Keratinocyte (primary cell): ENCODE measurements at regions not wholly inside any gene's neighbourhood (a gene's known extent, or its start where the extent isn't known, plus 50 kb on each side); places are given as distances from the start of the nearest gene placed in this dataset.
"Not testable (repeated sequence)": the region's sequence is repeated elsewhere in the genome, so short reads cannot be mapped to it uniquely, and the experiment has no call there.

Source experiments
- DNase-seq: peaks from one replicate; pipeline ENCODE4 v3.0.0-alpha.2; 2011; ENCODE audit warnings: low read depth, missing footprints, low spot score
- FAIRE-seq: peaks from 2 replicates; lab custom pipeline; 2011; peaks lifted over from hg19 to GRCh38; lab: Jason Lieb, UNC
- H2AFZ ChIP-seq: 2 replicates; pipeline ENCODE4 v1.6.0; 2012; ENCODE audit warnings: low read length, control low read depth, inconsistent platforms; ENCODE audit not compliant: control insufficient read depth
- H3K27ac ChIP-seq: 2 replicates; pipeline ENCODE4 v1.5.1; 2011; ENCODE audit warnings: low read length; ENCODE audit not compliant: control insufficient read depth, insufficient read depth
- H3K27me3 ChIP-seq: 3 replicates; pipeline ENCODE4 v1.6.0; 2011; ENCODE audit warnings: low read length; ENCODE audit not compliant: control insufficient read depth, insufficient read depth; ENCODE audit errors: extremely low read depth
- H3K36me3 ChIP-seq, 2 experiments: 2 replicates in 1 of 2; 3 replicates in 1 of 2; pipeline ENCODE4 v1.5.1; 2011; ENCODE audit warnings: low read length in 2 of 2, mild to moderate bottlenecking in 1 of 2; ENCODE audit not compliant: control insufficient read depth in 2 of 2, insufficient read depth in 2 of 2; ENCODE audit errors: extremely low read depth in 1 of 2
- H3K4me1 ChIP-seq: 3 replicates; pipeline ENCODE4 v1.5.1; 2011; ENCODE audit warnings: low read length; ENCODE audit not compliant: control insufficient read depth, insufficient read depth; ENCODE audit errors: extremely low read depth
- H3K4me2 ChIP-seq: 3 replicates; pipeline ENCODE4 v1.6.0; 2011; ENCODE audit warnings: low read depth, low read length; ENCODE audit not compliant: control insufficient read depth, insufficient read depth; ENCODE audit errors: extremely low read depth
- H3K4me3 ChIP-seq, 3 experiments: fragments of 200-600 bp in 1 of 3; sonication (generic) in 1 of 3; 2 replicates in 2 of 3; 3 replicates in 1 of 3; pipeline ENCODE4 v1.5.1; 2011 to 2016; ENCODE audit warnings: low read length in 3 of 3, mild to moderate bottlenecking in 3 of 3, control low read depth in 2 of 3, inconsistent platforms in 1 of 3, low read depth in 1 of 3, mixed read lengths in 1 of 3, mixed run types in 1 of 3, moderate library complexity in 1 of 3; ENCODE audit not compliant: control insufficient read depth in 2 of 3, insufficient read depth in 2 of 3; ENCODE audit errors: extremely low read depth in 1 of 3
- H3K79me2 ChIP-seq: 2 replicates; pipeline ENCODE4 v1.6.0; 2012; ENCODE audit warnings: low read length; ENCODE audit not compliant: control insufficient read depth, insufficient read depth
- H3K9ac ChIP-seq: 3 replicates; pipeline ENCODE4 v1.6.0; 2011; ENCODE audit warnings: low read length; ENCODE audit not compliant: control insufficient read depth, insufficient read depth; ENCODE audit errors: extremely low read depth
- H3K9me1 ChIP-seq: 3 replicates; pipeline ENCODE4 v1.6.0; 2011; ENCODE audit warnings: low read length; ENCODE audit not compliant: control insufficient read depth, insufficient read depth; ENCODE audit errors: extremely low read depth
- H3K9me3 ChIP-seq: 2 replicates; pipeline ENCODE4 v1.5.1; 2012; ENCODE audit warnings: low read depth, low read length; ENCODE audit not compliant: control insufficient read depth
- H4K20me1 ChIP-seq: 3 replicates; pipeline ENCODE4 v1.6.0; 2011; ENCODE audit warnings: low read length; ENCODE audit not compliant: control insufficient read depth, insufficient read depth; ENCODE audit errors: extremely low read depth
- EZH2 ChIP-seq: IDR thresholded peaks from one replicate; pipeline ENCODE4 v1.6.1; 2012; ENCODE audit warnings: inconsistent platforms, mild to moderate bottlenecking, low read length, moderate library complexity
- dilution Hi-C: fragments of 300-500 bp; cut with MboI; formaldehyde crosslinking; loops from one replicate; pipeline ENCODE4 v1.7.0; 2020; ENCODE audit warnings: low sequenced_read_pairs; ENCODE audit not compliant: extremely low pct_ligation_motif_present
- TF ChIP-seq, protein P1 (sequence below), 3 experiments: IDR thresholded peaks in 1 of 3; conservative IDR thresholded peaks in 1 of 3; optimal IDR thresholded peaks in 1 of 3; 2 replicates in 2 of 3; 3 replicates in 1 of 3; pipeline versions ENCODE3 to v1.5.1; 2011; ENCODE audit warnings: low read length in 3 of 3, mild to moderate bottlenecking in 3 of 3, moderate library complexity in 2 of 3, control low read depth in 1 of 3, inconsistent platforms in 1 of 3; ENCODE audit not compliant: insufficient read depth in 2 of 3; ENCODE audit errors: extremely low read depth in 1 of 3

DNA sequence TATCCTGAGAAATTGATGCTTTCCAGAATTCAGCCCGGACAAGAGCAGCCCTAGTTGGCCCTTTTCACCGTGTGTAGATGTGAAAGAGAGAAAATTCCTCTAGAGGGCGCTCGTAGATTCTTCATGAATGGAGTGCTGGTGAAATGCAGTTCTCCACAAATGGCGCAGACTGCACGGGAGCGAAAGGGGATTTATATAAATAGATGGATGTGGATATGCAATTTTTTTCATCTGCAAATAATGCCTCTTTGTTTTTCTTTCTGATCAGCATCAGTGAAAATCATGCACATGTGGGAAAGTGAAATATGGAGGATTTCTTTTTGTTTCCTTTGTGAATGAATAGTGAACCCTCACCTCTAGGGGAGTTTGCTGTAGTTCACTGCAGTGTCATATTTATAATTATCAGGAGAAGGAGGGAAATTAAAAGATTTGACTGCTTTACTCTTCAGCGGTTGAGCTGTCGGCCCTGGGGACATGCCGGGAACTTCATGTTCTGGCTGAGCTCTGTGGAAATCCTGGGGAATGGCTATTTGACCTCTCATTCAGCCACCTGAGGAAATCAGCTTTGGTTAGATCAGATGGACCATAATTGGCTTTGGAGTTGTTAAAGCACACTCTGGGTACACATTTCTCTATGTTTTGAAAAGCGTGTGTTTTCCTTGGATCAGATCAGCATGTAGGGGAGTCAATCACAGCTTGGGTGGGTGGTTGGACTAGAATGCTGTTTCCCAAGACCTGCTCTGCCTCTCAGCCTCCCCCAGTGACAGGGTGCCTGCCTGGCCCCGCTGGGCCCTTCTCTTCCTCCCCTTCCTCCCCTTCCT lies 115.0 kb upstream of the SHISA3 start:
- no peak overlapping the region for H3K4me2 ChIP-seq
- no peak overlapping the region for H3K27ac ChIP-seq
- no peak for FAIRE-seq
- no peak for TF ChIP-seq EZH2
- TF ChIP-seq, protein P1, sequence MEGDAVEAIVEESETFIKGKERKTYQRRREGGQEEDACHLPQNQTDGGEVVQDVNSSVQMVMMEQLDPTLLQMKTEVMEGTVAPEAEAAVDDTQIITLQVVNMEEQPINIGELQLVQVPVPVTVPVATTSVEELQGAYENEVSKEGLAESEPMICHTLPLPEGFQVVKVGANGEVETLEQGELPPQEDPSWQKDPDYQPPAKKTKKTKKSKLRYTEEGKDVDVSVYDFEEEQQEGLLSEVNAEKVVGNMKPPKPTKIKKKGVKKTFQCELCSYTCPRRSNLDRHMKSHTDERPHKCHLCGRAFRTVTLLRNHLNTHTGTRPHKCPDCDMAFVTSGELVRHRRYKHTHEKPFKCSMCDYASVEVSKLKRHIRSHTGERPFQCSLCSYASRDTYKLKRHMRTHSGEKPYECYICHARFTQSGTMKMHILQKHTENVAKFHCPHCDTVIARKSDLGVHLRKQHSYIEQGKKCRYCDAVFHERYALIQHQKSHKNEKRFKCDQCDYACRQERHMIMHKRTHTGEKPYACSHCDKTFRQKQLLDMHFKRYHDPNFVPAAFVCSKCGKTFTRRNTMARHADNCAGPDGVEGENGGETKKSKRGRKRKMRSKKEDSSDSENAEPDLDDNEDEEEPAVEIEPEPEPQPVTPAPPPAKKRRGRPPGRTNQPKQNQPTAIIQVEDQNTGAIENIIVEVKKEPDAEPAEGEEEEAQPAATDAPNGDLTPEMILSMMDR (optimal IDR thresholded peaks at IDR 0.05 in 1 of 3, IDR thresholded peaks at IDR 0.05 in 1 of 3, conservative IDR thresholded peaks at IDR 0.05 in 1 of 3; ENCODE audit: extremely low read depth in 1 of 3, insufficient read depth in 2 of 3, low read length in 3 of 3): peak; percentile 48 to 57 (median 49)
- H3K9me1 ChIP-seq: no peaks in the 10 kb centered on the region
- dilution Hi-C loops: no loop called here
- no peak overlapping the region for H3K4me3 ChIP-seq
- H3K27me3 ChIP-seq: no peaks in the 10 kb centered on the region
- no peak overlapping the region for H3K9ac ChIP-seq
- no peak overlapping the region for H2AFZ ChIP-seq
- no peaks in the 10 kb centered on the region for H3K36me3 ChIP-seq
- H3K79me2 ChIP-seq: no peaks in the 10 kb centered on the region
- no peaks in the 10 kb centered on the region for H3K9me3 ChIP-seq
- no peaks in the 10 kb centered on the region for H3K4me1 ChIP-seq
- no peak for DNase-seq
- H4K20me1 ChIP-seq: no peaks in the 10 kb centered on the region

DNA sequence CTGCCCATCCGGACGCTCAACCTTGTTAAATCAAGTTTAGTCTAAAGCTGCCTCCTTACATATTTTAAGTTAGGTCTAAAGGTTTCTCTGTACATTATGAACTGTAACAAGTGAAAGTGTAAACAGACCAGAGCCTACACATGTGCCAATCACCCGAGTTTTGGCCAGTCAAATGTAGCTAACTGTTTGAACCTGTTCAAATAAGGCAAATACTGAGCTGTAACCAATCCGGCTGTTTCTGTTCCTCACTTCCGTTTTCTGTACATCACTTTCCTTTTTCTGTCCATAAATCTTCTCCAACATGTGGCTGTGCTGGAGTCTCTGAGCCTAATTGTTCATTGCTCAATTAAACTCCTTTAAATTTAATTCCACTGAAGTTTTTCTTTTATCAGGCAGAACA lies 113.3 kb upstream of the SHISA3 start:
- Histone ChIP-seq H3K9me3 (no peaks in the 10 kb centered on the region), H3K4me3 (no peak overlapping the region), H3K9me1 (no peaks in the 10 kb centered on the region), H2AFZ (no peak overlapping the region), H3K27me3 (no peaks in the 10 kb centered on the region), H3K79me2 (no peaks in the 10 kb centered on the region), H3K36me3 (no peaks in the 10 kb centered on the region), H3K4me2 (no peak overlapping the region), H4K20me1 (no peaks in the 10 kb centered on the region), H3K27ac (no peak overlapping the region), H3K4me1 (no peaks in the 10 kb centered on the region), H3K9ac (no peak overlapping the region)
- no peak for FAIRE-seq
- dilution Hi-C loops: no loop called here
- no peak for TF ChIP-seq EZH2
- TF ChIP-seq, protein P1 (optimal IDR thresholded peaks at IDR 0.05 in 1 of 3, IDR thresholded peaks at IDR 0.05 in 1 of 3, conservative IDR thresholded peaks at IDR 0.05 in 1 of 3; ENCODE audit: extremely low read depth in 1 of 3, insufficient read depth in 2 of 3, low read length in 3 of 3): no peak
- DNase-seq: no peak

DNA sequence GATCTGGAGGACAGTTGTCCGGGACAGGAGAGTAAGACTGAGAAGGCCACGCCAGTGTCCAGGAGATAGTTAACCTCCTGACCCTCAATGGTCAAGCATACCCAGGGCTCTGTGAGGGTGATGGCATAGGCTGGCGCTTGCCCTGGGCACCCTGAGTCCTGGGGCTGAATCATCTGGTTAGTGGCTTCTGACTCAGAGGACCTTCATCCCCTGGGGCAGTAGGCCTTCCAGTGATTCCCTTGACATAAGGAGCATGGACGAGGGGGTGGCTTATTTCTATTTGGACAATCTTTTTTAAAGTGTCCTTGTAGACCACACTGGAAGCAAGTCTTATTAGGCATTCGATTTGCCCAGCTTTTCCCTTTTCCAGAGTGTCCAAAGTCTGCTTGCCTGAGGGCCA lies 108.4 kb upstream of the SHISA3 start:
- H3K27me3 ChIP-seq, H3K9me1 ChIP-seq, H4K20me1 ChIP-seq, H3K9ac ChIP-seq, H3K4me3 ChIP-seq, H3K27ac ChIP-seq, H3K4me2 ChIP-seq, H3K9me3 ChIP-seq, H2AFZ ChIP-seq, dilution Hi-C loops, H3K4me1 ChIP-seq, FAIRE-seq, H3K79me2 ChIP-seq, DNase-seq, H3K36me3 ChIP-seq: not testable (repeated sequence)

DNA sequence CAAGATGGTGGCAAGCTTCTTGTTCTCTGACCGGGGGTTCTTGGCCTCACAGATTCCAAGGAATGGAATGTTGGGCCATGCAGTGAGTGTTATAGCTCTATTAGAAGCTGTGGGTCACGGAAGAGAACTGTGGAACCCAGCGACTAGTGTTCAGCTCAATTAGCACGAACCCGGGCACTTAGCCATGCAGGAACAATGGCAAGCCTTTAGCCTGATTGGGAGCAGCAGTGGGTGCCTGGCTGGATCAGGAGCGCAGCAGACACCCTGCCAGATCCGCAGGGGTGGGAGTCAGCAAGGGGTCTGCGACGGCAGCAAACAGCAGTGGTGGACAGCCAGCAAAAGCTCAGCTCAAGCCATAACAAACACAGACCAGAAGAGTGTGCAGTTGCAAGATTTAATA lies 105.1 kb upstream of the SHISA3 start:
- H3K36me3 ChIP-seq, H3K27ac ChIP-seq, H3K4me2 ChIP-seq, H3K9me3 ChIP-seq, H3K4me1 ChIP-seq, DNase-seq, FAIRE-seq, H3K4me3 ChIP-seq, H2AFZ ChIP-seq, H3K9me1 ChIP-seq, H3K9ac ChIP-seq, H3K27me3 ChIP-seq, H3K79me2 ChIP-seq, H4K20me1 ChIP-seq, dilution Hi-C loops: not testable (repeated sequence)
